ENCODE measurements at regions not wholly inside any gene's neighbourhood (a gene's known extent, or its start where the extent isn't known, plus 50 kb on each side); places are given as distances from the start of the nearest gene placed in this dataset.

GRCh38 chr9:106052735-106053134 is 358.4 kb downstream of the TMEM38B start:
- no peak for DNase-seq (ENCODE audit: low spot score)

GRCh38 chr9:106056328-106056727 is 362.0 kb downstream of the TMEM38B start:
- DNase-seq (ENCODE audit: low spot score), result no peak

- DNase-seq (ENCODE audit: low spot score), result no peak
Measured at GRCh38 chr9:106058460-106058859, 364.1 kb downstream of the TMEM38B start.

GRCh38 chr9:106059886-106060285 is 365.5 kb downstream of the TMEM38B start:
- DNase-seq (ENCODE audit: low spot score), result peak; percentile 15

GRCh38 chr9:106060885-106061284 is 366.5 kb downstream of the TMEM38B start:
- DNase-seq (ENCODE audit: low spot score), result no peak

- no peak for DNase-seq (ENCODE audit: low spot score)
Measured at GRCh38 chr9:106062250-106062649, 367.9 kb downstream of the TMEM38B start.

GRCh38 chr9:106065136-106065535 is 370.8 kb downstream of the TMEM38B start:
- DNase-seq (ENCODE audit: low spot score), result no peak

- DNase-seq (ENCODE audit: low spot score), result no peak
Measured at GRCh38 chr9:106065579-106066214, 371.4 kb downstream of the TMEM38B start.

GRCh38 chr9:106066940-106067524 is 372.7 kb downstream of the TMEM38B start:
- no peak for DNase-seq (ENCODE audit: low spot score)

- no peak for DNase-seq (ENCODE audit: low spot score)
Measured at GRCh38 chr9:106069241-106069640, 374.9 kb downstream of the TMEM38B start.

- no peak for DNase-seq (ENCODE audit: low spot score)
Measured at GRCh38 chr9:106072421-106072820, 378.1 kb downstream of the TMEM38B start.

GRCh38 chr9:106074006-106074405 is 379.7 kb downstream of the TMEM38B start:
- no peak for DNase-seq (ENCODE audit: low spot score)

GRCh38 chr9:106075236-106075959 is 381.1 kb downstream of the TMEM38B start:
- DNase-seq (ENCODE audit: low spot score), result no peak

GRCh38 chr9:106075960-106076327 is 381.6 kb downstream of the TMEM38B start:
- no peak for DNase-seq (ENCODE audit: low spot score)

GRCh38 chr9:106076711-106077110 is 382.4 kb downstream of the TMEM38B start:
- DNase-seq (ENCODE audit: low spot score), result no peak

- DNase-seq (ENCODE audit: low spot score), result peak; percentile 41
Measured at GRCh38 chr9:106077731-106078130, 383.4 kb downstream of the TMEM38B start.

GRCh38 chr9:106082621-106083020 is 388.3 kb downstream of the TMEM38B start:
- DNase-seq (ENCODE audit: low spot score), result no peak

GRCh38 chr9:106084702-106085101 is 390.4 kb downstream of the TMEM38B start:
- DNase-seq (ENCODE audit: low spot score), result no peak

- no peak for DNase-seq (ENCODE audit: low spot score)
Measured at GRCh38 chr9:106085479-106085878, 391.1 kb downstream of the TMEM38B start.

GRCh38 chr9:106092083-106092482 is 397.7 kb downstream of the TMEM38B start:
- DNase-seq (ENCODE audit: low spot score), result no peak

GRCh38 chr9:106102821-106103220 is 408.5 kb downstream of the TMEM38B start:
- no peak for DNase-seq (ENCODE audit: low spot score)

GRCh38 chr9:106104887-106105286 is 410.5 kb downstream of the TMEM38B start:
- no peak for DNase-seq (ENCODE audit: low spot score)

- DNase-seq (ENCODE audit: low spot score), result no peak
Measured at GRCh38 chr9:106106396-106106795, 412.1 kb downstream of the TMEM38B start.

All from pons (tissue), 1 donor.